SK-N-MC (cell line): ENCODE measurements at regions not wholly inside any gene's neighbourhood (a gene's known extent, or its start where the extent isn't known, plus 50 kb on each side); places are given as distances from the start of the nearest gene placed in this dataset.

ENCODE experiments used
- EZH2 ChIP-seq: fragments of 200-600 bp; sonication (generic); IDR thresholded peaks from one replicate; pipeline ENCODE4 v1.6.1; 2017; ENCODE audit warnings: antibody characterized with exemption
- FOXP2 ChIP-seq: optimal IDR thresholded peaks from 2 replicates; pipeline ENCODE3; 2011; ENCODE audit warnings: mild to moderate bottlenecking, moderate library complexity; ENCODE audit not compliant: insufficient read depth; ENCODE audit errors: extremely low read length, control extremely low read depth
- POLR2AphosphoS5 ChIP-seq: IDR thresholded peaks from 2 replicates; pipeline ENCODE4 v1.6.1; 2012; ENCODE audit warnings: mild to moderate bottlenecking, low read depth, low read length, borderline replicate concordance

- TF ChIP-seq EZH2 = no peak
- no peak for TF ChIP-seq POLR2AphosphoS5
- no peak for TF ChIP-seq FOXP2
Observed at GRCh38 chr17:11029791-11030190, 191.9 kb upstream of the PIRT start.
